HG03565 (cell line): ENCODE measurements at regions not wholly inside any gene's neighbourhood (a gene's known extent, or its start where the extent isn't known, plus 50 kb on each side); places are given as distances from the start of the nearest gene placed in this dataset.
"Not testable (repeated sequence)": the region's sequence is repeated elsewhere in the genome, so short reads cannot be mapped to it uniquely, and the experiment has no call there.

Experiments
- ATAC-seq: cut with Tn5 transposase; IDR thresholded peaks from one replicate; pipeline ENCODE4 v1.9.1; 2021; ENCODE audit warnings: mild to moderate bottlenecking, moderate library complexity; ENCODE audit not compliant: unreplicated experiment

DNA sequence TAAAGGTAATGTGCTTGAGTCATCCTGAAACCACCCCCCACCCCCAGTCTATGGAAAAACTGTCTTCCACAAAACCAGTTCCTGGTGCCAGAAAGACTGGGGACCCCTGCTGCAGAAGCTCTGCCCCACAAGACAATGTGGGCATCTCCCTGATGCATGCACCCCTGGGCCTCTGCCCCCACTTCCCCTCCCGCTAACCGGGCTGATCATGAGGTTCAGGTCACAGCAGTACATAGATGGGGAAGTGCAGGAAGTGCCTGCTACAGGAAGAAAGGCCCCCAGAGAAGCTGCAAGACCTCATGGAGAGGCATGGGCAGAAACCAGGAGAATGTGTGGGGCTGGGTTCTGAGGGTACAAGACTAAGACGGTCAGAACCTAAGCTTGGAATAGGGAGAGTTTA is 243.4 kb upstream of the ID2 start:
- ATAC-seq, result no peak

DNA sequence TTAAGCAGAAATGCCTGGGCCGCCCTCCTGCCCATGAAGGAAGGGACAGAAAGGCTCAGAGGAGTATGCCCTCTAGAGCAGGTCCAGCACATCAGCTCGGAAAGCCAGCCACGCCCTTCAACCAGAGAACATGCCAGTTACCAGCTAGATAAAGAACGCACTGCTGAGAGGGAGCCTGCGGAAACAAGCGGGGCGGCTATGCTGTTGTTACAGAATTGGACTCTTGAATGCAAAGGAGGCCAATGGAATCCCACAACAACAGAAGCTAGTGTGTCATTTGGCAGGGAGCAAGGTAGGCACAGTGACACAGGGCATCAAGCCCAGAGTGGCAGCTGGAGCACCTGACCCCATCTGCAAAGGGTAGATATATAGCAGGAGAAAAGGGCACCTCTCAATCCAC is 242.9 kb upstream of the ID2 start:
- no peak for ATAC-seq

DNA sequence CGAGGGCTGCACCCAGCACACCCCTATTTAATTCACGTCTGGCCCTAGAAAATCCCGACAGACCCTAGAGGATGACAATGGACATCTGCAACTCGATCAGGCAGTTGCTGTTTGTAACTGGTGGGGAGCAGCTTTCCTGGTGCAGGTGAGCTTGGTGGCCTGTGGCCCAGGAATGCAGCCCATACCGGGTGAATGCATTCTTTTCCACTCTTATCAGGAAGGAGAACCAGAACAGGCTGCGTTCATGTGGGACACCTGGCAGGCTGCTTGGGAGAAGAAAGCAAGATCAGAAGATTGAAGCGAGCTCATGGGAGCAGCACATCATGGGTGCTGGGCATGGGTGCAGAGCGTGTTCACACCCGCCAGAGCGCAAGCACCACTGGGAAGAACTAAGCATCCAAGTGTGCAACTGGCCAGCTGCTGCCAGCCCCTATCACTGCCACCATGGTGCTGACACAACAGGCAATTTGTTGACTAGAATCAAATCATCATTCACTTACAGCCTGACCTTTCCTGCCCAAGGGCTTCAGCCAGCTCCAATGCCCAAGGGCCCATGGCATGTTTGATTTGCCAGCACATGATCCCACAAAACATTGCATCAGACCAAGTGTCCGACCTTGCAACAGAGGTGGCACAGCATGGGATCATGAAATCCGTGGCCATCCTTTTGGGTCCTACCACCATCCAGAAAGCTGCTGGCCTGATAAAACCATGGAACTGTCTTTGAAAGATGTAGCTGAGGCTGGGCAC is 241.7 kb upstream of the ID2 start:
- no peak for ATAC-seq

DNA sequence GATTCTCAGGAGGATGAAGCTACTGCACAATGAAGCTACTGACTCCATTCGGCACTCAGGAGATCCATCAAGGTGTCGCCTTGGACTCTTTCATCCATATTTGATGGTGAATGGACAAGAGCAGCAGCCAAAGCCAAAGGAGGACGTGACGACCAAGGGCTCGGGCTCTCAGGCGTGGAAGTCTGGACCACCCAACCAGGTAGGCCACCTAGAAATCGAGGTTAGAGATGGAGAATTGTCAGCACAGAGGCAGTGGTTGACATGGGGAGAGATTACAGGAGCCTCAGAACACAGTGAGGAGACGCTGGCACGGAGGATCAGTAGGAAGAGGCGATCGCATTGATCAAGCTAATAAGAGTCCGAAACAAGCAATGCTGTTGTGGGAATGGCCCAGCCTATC is 240.5 kb upstream of the ID2 start:
- no peak for ATAC-seq

DNA sequence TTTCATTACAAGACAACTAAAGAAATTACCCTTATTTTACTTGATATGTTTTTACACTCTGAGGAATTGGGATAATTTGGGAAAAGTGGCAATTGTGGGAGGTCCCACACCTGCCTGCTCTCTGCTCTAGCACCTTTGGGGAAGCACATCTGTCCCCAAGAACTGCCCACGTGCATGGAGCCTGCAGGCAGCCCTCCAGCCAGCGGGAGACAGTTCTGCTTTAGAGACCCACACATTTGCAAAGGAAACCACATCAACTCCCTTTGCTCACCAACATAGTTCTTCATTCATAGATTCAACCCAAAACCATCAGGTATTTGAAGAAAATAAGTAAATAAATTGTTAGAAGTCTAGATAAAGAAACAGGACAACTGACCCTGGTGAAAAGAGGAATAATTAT is 239.9 kb upstream of the ID2 start:
- ATAC-seq, result no peak

DNA sequence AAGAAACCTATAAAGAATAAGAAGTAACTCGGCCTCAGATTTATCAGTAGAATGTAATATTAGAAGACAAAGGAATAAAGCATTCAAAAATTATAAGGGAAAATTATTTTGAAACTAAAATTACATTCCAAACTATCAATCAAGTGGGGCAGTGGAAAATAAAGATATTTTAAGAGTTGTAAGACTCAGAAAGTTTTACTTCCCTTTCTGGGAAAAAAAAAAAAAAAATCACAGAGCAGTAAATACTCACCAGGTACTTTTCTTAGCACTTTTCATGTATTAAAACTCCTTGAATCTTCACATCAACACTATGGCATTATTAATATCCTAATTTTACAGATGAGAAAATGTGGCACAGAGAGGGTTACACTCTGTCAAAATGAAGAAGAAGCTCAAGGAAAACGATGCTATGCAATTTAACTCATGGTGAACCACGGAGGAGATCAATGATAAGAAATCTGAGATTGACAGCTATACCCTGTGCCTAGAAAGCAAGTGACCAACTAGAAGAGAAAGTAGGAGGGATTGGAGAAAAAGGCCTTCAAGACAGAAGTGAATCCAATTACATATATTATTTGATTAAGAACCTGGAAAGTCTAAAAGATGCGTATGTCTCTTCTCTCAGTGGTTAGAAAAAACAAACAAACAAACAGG is 238.9 kb upstream of the ID2 start:
- ATAC-seq, result no peak

- ATAC-seq, result no peak
These were observed 236.3 kb upstream of the ID2 start for GRCh38 chr2:8445580-8445979.

GRCh38 chr2:8446751-8447150 is 235.1 kb upstream of the ID2 start:
- not testable (repeated sequence) for ATAC-seq

- no peak for ATAC-seq
These were observed 234.1 kb upstream of the ID2 start for GRCh38 chr2:8447610-8448221.

- no peak for ATAC-seq
These were observed 232.9 kb upstream of the ID2 start for GRCh38 chr2:8448824-8449556.

DNA sequence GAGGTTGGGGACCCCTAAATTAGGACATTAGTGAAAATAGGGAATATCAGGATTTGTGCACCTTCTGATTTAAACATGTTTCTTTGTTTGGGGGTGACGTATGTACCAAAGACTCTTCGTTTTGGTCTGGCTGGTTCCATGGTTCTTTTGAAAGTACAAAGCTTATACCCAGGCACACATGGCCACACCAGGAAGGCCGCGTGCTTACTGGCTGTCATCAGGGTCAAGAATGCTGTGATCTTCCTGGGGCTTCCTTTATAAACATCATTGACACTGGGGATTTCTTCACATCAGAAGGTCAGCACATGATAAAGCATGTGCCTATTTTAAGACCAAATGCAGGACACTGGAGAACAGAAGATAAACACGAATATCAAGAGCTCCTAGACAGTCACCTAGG is 230.6 kb upstream of the ID2 start:
- ATAC-seq, result no peak

DNA sequence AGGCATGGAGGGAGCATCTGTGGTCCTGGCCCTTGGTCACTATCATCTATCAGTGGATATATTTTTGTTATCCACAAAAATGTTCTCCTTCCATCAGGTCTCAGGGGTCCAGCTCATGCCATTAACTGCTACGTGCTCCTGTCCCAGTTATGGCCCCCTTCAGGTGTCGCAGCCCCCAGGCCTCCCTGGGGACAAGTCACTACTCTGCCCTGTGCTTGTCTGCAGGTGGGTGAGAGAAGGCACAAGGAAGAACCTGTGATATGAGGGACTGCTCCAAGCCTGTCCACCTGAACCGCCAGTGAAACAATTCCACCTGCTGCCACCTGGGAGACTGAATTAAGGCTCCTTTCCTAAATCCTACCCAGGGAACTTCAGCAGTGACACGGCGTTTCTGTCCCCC is 229.6 kb upstream of the ID2 start:
- ATAC-seq, result no peak

DNA sequence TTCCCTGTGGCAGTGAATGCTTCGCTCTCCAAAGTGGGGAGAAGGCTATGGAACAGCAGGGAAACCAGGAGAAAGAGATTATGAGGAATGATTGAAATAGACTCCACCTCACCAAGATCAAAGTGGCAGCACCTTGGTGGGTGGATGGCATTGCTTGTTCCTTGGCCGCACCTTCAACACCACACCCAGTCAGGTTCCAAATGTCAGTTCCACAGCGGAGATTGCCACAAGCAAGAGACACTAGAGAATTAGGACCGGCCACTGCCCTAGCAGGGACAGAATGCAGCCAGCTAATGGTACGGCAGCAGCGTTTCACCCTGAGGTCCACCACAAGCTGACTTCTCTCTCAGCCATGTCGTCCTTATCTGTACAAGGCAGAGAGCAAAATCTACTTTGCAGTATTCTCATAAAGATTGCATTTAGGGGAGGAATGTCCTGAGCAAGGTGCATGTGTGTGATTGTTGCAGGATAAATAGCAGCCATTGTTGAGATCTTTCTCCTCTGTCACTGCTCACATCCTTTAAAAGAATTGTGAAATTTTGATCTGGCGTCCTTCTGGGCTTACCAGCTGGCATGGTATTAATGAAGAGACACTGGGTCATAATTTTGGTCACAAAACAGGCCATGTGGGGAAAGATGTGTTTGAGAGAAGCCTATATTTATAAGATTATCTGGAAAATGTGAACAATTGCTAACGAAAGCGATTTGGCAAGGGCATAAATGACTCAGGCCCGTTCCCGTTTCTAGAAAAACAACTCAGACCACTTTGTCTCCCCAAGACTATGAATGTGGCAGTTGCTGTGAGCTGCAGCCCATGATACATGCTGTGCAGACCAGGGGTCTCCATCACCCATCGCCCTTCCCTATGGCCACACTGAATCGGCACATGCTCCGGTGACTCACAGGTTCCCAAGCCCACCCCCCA is 228.6 kb upstream of the ID2 start:
- no peak for ATAC-seq

DNA sequence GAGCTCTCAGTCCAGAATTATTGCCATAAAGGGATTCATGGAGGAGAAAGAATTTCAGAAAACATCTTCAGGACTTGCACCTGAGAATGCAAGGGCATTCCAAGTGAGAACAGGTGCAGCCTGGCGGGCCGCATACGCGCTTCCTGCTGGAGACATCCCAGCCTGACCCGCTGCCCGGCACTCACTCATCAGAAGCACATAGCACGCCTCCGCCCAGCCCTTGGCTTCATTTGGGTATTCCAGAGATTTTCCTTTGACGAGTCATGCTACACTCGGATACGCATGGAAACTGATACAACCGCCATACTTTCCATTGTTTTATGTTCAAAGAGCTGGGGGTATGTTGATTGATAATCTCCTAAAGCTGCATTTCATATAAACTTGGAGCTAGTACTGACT is 228.0 kb upstream of the ID2 start:
- no peak for ATAC-seq

GRCh38 chr2:8454797-8455196 is 227.1 kb upstream of the ID2 start:
- no peak for ATAC-seq

- no peak for ATAC-seq
These were observed 226.4 kb upstream of the ID2 start for GRCh38 chr2:8455236-8456150.

- ATAC-seq, result no peak
These were observed 225.4 kb upstream of the ID2 start for GRCh38 chr2:8456151-8457091.

DNA sequence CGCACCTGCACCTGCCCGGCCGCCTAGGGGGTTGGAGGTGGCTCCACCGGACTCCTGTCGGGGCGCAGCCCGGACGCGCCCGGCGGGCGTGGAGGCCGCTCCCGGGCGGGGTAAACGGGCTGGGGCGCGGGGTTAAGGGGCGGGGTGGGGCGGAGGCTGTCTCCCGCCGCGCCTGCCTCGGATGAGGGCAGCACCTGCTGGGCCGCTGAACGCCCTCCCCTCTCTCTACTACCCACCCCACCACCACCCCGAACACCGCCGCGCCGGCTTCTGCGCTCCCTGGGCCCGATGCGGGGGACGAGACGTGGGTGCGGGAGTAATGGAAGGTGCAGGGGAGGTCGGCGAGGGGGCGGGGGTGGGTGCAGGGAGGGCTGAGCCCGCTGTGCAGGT is 224.8 kb upstream of the ID2 start:
- no peak for ATAC-seq
